Caco-2 (cell line): ENCODE measurements at regions not wholly inside any gene's neighbourhood (a gene's known extent, or its start where the extent isn't known, plus 50 kb on each side); places are given as distances from the start of the nearest gene placed in this dataset.

ENCODE experiments used
- BruUV-seq: library from RNA; stranded (reverse); fragments of 400-500 nt; replicated peaks from 2 replicates; lab custom pipeline; 2021; lab: Mats Ljungman, UMichigan
- CTCF ChIA-PET: fragments of 300-600 bp; sonication (Branson Sonifier 250); formaldehyde crosslinking; loops from one replicate; lab custom pipeline; 2022; ENCODE audit warnings: antibody characterized with exemption; lab: Charles Lee
- POLR2A ChIA-PET: fragments of 300-600 bp; sonication (Branson Sonifier 250); formaldehyde crosslinking; loops from one replicate; lab custom pipeline; 2022; ENCODE audit warnings: antibody characterized with exemption; lab: Charles Lee
- DNase-seq, 2 experiments: peaks; one replicate each; pipeline versions ENCODE4 v3.0.0 to v3.0.0-alpha.2; 2020 to 2022
- H3K27me3 ChIP-seq: replicated peaks from 2 replicates; pipeline ENCODE4 v1.6.0; 2011; ENCODE audit warnings: low read length; ENCODE audit not compliant: control insufficient read depth, insufficient read depth
- H3K36me3 ChIP-seq: 2 replicates; pipeline ENCODE4 v1.5.1; 2011; ENCODE audit warnings: low read length; ENCODE audit not compliant: control insufficient read depth, insufficient read depth
- H3K4me1 ChIP-seq: fragments of 250-450 bp; sonication (Bioruptor Pico); 2 replicates; pipeline ENCODE4 v1.5.1; 2020; ENCODE audit warnings: mild to moderate bottlenecking
- H3K4me3 ChIP-seq: 2 replicates; pipeline ENCODE4 v1.5.1; 2011; ENCODE audit warnings: low read depth, mild to moderate bottlenecking, control low read depth, low read length
- H3K9me3 ChIP-seq: fragments of 250-450 bp; sonication (Bioruptor Pico); 2 replicates; pipeline ENCODE4 v1.5.1; 2020; ENCODE audit warnings: mild to moderate bottlenecking, moderate library complexity
- H3K27ac Mint-ChIP-seq: one replicate; pipeline ENCODE4 v1.8.0; 2022; ENCODE audit warnings: mixed read lengths; ENCODE audit not compliant: unreplicated experiment
- H3K27me3 Mint-ChIP-seq: one replicate; pipeline ENCODE4 v1.8.0; 2022; ENCODE audit warnings: mixed read lengths; ENCODE audit not compliant: insufficient read depth, unreplicated experiment
- H3K36me3 Mint-ChIP-seq: one replicate; pipeline ENCODE4 v1.8.0; 2022; ENCODE audit warnings: mild to moderate bottlenecking, mixed read lengths; ENCODE audit not compliant: insufficient read depth, unreplicated experiment
- H3K4me1 Mint-ChIP-seq: one replicate; pipeline ENCODE4 v1.8.0; 2022; ENCODE audit warnings: low read depth, mixed read lengths; ENCODE audit not compliant: unreplicated experiment
- H3K4me3 Mint-ChIP-seq: one replicate; pipeline ENCODE4 v1.8.0; 2022; ENCODE audit warnings: mild to moderate bottlenecking, moderate library complexity, mixed read lengths; ENCODE audit not compliant: unreplicated experiment
- H3K9me3 Mint-ChIP-seq: one replicate; pipeline ENCODE4 v1.8.0; 2022; ENCODE audit warnings: mixed read lengths; ENCODE audit not compliant: unreplicated experiment
- intact Hi-C: fragments of 100-400 bp; cut with micrococcal nuclease; formaldehyde crosslinking; loops from one replicate; pipeline ENCODE4 v1.10.0; 2022; ENCODE audit not compliant: unreplicated experiment
- TF ChIP-seq, protein P1 (sequence below), 2 experiments: fragments of 200-600 bp in 1 of 2; IDR thresholded peaks; 1 replicate in 1 of 2; 2 replicates in 1 of 2; pipeline versions ENCODE4 v1.5.1 to v1.8.0; 2011 to 2022; ENCODE audit warnings: antibody characterized with exemption in 1 of 2, control low read depth in 1 of 2, inconsistent platforms in 1 of 2, low read depth in 1 of 2, low read length in 1 of 2, mild to moderate bottlenecking in 1 of 2, moderate library complexity in 1 of 2; ENCODE audit not compliant: insufficient read depth in 1 of 2, severe bottlenecking in 1 of 2, unreplicated experiment in 1 of 2

DNA sequence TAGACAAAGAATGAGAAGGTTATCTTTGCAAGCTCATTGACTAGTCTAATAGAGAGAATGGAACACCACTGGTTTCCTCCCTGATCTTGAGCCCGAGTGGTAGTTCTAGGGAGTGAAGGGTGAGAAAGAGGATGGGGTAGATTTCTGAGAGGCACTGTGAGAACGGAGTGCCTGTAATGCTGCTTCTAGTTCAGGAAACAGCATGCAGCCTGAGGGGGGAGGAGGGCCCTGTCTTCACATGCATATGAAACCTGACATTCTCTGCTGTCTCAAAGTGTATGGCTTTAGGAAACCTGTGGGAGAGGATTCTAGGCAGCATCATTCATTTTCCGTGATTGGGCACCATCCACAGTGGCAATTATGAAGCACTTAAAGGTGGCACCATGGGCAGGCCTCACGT lies 259.4 kb upstream of the MAN1A1 start:
- no peaks in the 10 kb centered on the region for H3K36me3 Mint-ChIP-seq
- no peaks in the 10 kb centered on the region for H3K4me1 Mint-ChIP-seq
- no peak for DNase-seq
- intact Hi-C loops: no loop called here
- ChIA-PET POLR2A (no interaction called here), CTCF (no interaction called here)
- Histone ChIP-seq H3K36me3 (no peaks in the 10 kb centered on the region), H3K27me3 (no peaks in the 10 kb centered on the region), H3K4me3 (no peak overlapping the region), H3K9me3 (no peaks in the 10 kb centered on the region), H3K4me1 (no peaks in the 10 kb centered on the region)
- H3K27me3 Mint-ChIP-seq: peaks cover 3% of the 10 kb centered on the region
- TF ChIP-seq, protein P1, sequence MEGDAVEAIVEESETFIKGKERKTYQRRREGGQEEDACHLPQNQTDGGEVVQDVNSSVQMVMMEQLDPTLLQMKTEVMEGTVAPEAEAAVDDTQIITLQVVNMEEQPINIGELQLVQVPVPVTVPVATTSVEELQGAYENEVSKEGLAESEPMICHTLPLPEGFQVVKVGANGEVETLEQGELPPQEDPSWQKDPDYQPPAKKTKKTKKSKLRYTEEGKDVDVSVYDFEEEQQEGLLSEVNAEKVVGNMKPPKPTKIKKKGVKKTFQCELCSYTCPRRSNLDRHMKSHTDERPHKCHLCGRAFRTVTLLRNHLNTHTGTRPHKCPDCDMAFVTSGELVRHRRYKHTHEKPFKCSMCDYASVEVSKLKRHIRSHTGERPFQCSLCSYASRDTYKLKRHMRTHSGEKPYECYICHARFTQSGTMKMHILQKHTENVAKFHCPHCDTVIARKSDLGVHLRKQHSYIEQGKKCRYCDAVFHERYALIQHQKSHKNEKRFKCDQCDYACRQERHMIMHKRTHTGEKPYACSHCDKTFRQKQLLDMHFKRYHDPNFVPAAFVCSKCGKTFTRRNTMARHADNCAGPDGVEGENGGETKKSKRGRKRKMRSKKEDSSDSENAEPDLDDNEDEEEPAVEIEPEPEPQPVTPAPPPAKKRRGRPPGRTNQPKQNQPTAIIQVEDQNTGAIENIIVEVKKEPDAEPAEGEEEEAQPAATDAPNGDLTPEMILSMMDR (IDR thresholded peaks at IDR 0.05; ENCODE audit: insufficient read depth in 1 of 2, low read depth in 1 of 2, low read length in 1 of 2, severe bottlenecking in 1 of 2, unreplicated experiment in 1 of 2): no peak
- no peak overlapping the region for H3K27ac Mint-ChIP-seq
- BruUV-seq: no TSS peak
- H3K9me3 Mint-ChIP-seq: no peaks in the 10 kb centered on the region
- H3K4me3 Mint-ChIP-seq: no peak overlapping the region

DNA sequence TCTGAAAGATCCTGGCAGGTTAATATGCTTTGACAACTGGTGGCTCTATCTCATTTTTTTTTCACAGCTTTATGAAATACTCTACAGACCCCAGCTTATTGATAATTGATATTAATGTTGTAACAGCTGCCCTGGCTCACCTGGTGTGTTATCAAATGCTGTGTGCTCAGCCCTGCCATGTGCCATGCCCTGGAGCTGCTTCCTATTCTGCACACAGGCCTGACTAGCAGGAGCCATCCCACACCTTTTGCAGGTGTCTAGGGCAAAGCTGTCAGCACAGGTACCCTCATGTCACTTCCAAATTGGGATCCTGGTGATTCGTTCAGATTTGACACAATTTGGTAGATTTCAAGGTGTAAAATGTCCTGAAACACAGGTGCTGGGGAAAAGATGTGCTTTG lies 254.6 kb upstream of the MAN1A1 start:
- Histone ChIP-seq H3K9me3 (no peaks in the 10 kb centered on the region), H3K36me3 (no peaks in the 10 kb centered on the region), H3K27me3 (no peaks in the 10 kb centered on the region), H3K4me3 (no peak overlapping the region), H3K4me1 (no peaks in the 10 kb centered on the region)
- no peak for DNase-seq
- Mint-ChIP-seq H3K36me3 (no peaks in the 10 kb centered on the region), H3K27me3 (no peaks in the 10 kb centered on the region), H3K4me3 (no peak overlapping the region), H3K27ac (no peak overlapping the region), H3K4me1 (no peaks in the 10 kb centered on the region), H3K9me3 (no peaks in the 10 kb centered on the region)
- ChIA-PET CTCF (no interaction called here), POLR2A (interaction anchor here (0.6 kb wide), 1 partner anchor 930 kb away, joined by 5 read pairs; no protein-coding TSS in a partner anchor)
- TF ChIP-seq, protein P1 (IDR thresholded peaks at IDR 0.05; ENCODE audit: insufficient read depth in 1 of 2, low read depth in 1 of 2, low read length in 1 of 2, severe bottlenecking in 1 of 2, unreplicated experiment in 1 of 2): no peak
- no TSS peak for BruUV-seq
- intact Hi-C loops: no loop called here

DNA sequence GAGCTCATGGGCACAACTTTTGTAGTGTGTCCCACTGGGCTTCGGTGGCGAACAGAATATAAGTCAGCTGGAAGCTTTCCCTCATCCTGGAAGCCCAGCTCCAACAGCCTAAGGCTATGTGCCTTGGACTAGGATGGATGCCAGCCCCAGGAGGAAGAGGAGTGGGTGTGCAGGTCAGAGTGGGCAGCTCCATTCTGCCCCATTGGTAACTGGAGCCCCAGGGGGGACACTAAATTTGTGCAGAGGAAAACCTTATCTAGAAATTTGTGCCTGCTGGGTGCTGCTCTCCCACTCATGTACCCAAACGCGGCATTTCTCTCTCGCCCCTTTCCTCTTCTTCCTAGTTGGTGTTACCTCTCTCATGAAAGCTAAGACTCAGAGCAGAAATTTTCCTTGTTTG lies 253.9 kb upstream of the MAN1A1 start:
- no peak overlapping the region for H3K4me3 ChIP-seq
- H3K27ac Mint-ChIP-seq: no peak overlapping the region
- TF ChIP-seq, protein P1 (IDR thresholded peaks at IDR 0.05; ENCODE audit: insufficient read depth in 1 of 2, low read depth in 1 of 2, low read length in 1 of 2, severe bottlenecking in 1 of 2, unreplicated experiment in 1 of 2): no peak
- H3K36me3 ChIP-seq: no peaks in the 10 kb centered on the region
- H3K4me3 Mint-ChIP-seq: no peak overlapping the region
- CTCF ChIA-PET: no interaction called here
- H3K4me1 Mint-ChIP-seq: no peaks in the 10 kb centered on the region
- BruUV-seq: no TSS peak
- H3K4me1 ChIP-seq: no peaks in the 10 kb centered on the region
- no peaks in the 10 kb centered on the region for H3K36me3 Mint-ChIP-seq
- intact Hi-C loops: no loop called here
- no peaks in the 10 kb centered on the region for H3K9me3 Mint-ChIP-seq
- H3K27me3 Mint-ChIP-seq: no peaks in the 10 kb centered on the region
- no peaks in the 10 kb centered on the region for H3K27me3 ChIP-seq
- H3K9me3 ChIP-seq: no peaks in the 10 kb centered on the region
- POLR2A ChIA-PET: no interaction called here
- DNase-seq: no peak
